ENCODE measurements at regions not wholly inside any gene's neighbourhood (a gene's known extent, or its start where the extent isn't known, plus 50 kb on each side); places are given as distances from the start of the nearest gene placed in this dataset.

- DNase-seq: no peak
Measured at GRCh38 chr2:200752835-200753234, 58.9 kb upstream of the BZW1 start.

DNA sequence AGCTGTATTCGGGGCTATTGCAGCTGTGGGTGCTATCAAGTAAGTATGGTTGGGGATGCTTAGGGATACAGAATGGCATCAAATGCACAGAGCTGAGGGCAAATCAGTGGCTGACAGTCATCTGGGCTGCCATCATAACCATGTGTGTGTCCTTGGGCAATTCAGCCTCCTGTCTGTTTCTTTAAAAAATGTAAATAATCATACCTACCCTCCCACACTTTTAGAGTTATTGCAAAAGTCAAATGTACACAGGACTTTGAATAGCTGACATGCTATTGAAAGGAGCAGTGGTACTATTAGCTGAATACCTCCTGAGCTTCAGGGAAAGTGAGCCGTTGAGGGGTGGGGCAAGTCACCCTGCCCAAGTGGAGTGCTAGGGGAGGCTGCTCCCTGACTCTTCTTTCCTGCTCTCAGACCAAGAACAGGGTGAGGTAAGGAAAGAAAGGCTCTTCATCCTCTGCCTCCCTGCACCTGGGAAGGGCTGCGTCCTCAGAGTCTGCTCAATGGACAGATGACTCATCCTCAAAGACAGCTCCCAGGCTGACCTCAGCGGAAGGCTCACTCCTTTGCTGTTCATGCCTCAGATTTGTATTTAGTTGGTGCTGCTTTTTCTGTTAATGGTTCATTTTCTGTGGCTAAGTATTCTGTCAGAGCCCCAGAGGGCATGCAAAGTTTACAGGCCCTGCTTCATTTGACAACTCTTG lies 54.9 kb upstream of the BZW1 start:
- DNase-seq: no peak

- no peak for DNase-seq
Measured at GRCh38 chr2:200757399-200757798, 54.3 kb upstream of the BZW1 start.

DNA sequence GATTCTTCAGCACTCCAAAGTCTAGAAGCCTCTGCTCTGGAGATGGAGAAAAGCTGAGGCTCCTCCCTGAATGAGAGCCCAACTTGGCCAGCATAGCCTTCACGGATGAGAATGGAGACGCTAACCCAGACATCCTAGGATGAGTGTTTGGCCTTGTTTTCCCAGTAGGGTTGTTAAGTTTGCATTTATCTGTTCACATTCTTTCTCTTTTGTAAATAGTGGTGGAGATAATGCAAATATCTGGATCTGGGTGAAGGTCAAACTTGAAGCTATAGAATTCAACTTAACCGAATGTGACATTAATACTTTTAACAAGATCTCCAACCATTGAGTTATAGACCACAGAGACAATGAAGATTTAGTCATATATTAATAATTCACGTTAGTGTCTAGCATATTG lies 53.4 kb upstream of the BZW1 start:
- no peak for DNase-seq

GRCh38 chr2:200761266-200761665 lies 50.4 kb upstream of the BZW1 start:
- no peak for DNase-seq
